T-helper 1 cell treated with Interleukin-12 subunit alpha and Interleukin-12 subunit beta and Interleukin-4 antibody, amounts not matched to agents 30 μg/mL and 1 μg/mL, for 36 hours (primary cell): ENCODE measurements at regions not wholly inside any gene's neighbourhood (a gene's known extent, or its start where the extent isn't known, plus 50 kb on each side); places are given as distances from the start of the nearest gene placed in this dataset.
"Not testable (repeated sequence)": the region's sequence is repeated elsewhere in the genome, so short reads cannot be mapped to it uniquely, and the experiment has no call there.

Experiments
- H3K27ac Mint-ChIP-seq: one replicate; pipeline ENCODE4 v1.8.0; 2021; ENCODE audit warnings: mild to moderate bottlenecking, mixed read lengths
- H3K27me3 Mint-ChIP-seq: one replicate; pipeline ENCODE4 v1.8.0; 2021; ENCODE audit warnings: low read depth, mixed read lengths
- H3K36me3 Mint-ChIP-seq: one replicate; pipeline ENCODE4 v1.8.0; 2021; ENCODE audit warnings: low read depth, mixed read lengths
- H3K4me1 Mint-ChIP-seq: one replicate; pipeline ENCODE4 v1.8.0; 2021; ENCODE audit warnings: low read depth, mixed read lengths
- H3K4me3 Mint-ChIP-seq: one replicate; pipeline ENCODE4 v1.8.0; 2021; ENCODE audit warnings: mild to moderate bottlenecking, moderate library complexity, mixed read lengths
- H3K9me3 Mint-ChIP-seq: one replicate; pipeline ENCODE4 v1.8.0; 2021; ENCODE audit warnings: mixed read lengths

GRCh38 chr9:3659647-3660046 is 133.8 kb upstream of the RFX3 start:
- Mint-ChIP-seq H3K9me3 (no peaks in the 10 kb centered on the region), H3K4me1 (no peaks in the 10 kb centered on the region), H3K27ac (no peak overlapping the region), H3K36me3 (no peaks in the 10 kb centered on the region), H3K4me3 (no peak overlapping the region), H3K27me3 (peaks cover 5% of the 10 kb centered on the region)

DNA sequence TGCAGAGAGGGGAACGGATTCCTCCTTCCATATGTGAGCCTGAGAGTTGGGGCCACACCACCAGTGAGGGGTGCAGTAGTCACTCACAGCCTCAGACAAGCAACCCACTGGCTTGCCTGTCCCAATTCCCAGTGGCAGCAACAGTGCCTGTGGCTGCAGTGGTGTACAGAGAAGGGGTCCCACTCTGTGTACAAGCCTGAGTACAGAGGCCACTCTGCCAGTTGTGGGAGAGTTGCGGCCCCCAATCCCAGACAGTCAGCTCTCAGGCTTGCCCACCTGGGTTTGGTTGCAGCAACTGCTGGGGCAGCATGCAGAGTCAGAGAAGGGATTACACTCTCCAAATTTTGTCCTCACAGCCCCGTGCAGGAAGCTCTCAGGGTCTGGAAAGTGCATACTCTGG is 133.2 kb upstream of the RFX3 start:
- Mint-ChIP-seq H3K27ac (no peak overlapping the region), H3K9me3 (no peaks in the 10 kb centered on the region), H3K27me3 (peaks cover 5% of the 10 kb centered on the region), H3K36me3 (no peaks in the 10 kb centered on the region), H3K4me1 (no peaks in the 10 kb centered on the region), H3K4me3 (no peak overlapping the region)

GRCh38 chr9:3656224-3656623 is 130.4 kb upstream of the RFX3 start:
- no peak overlapping the region for H3K27ac Mint-ChIP-seq
- H3K4me3 Mint-ChIP-seq, result no peak overlapping the region
- H3K9me3 Mint-ChIP-seq, result no peaks in the 10 kb centered on the region
- no peaks in the 10 kb centered on the region for H3K36me3 Mint-ChIP-seq
- H3K4me1 Mint-ChIP-seq, result no peaks in the 10 kb centered on the region
- peaks cover 5% of the 10 kb centered on the region for H3K27me3 Mint-ChIP-seq

DNA sequence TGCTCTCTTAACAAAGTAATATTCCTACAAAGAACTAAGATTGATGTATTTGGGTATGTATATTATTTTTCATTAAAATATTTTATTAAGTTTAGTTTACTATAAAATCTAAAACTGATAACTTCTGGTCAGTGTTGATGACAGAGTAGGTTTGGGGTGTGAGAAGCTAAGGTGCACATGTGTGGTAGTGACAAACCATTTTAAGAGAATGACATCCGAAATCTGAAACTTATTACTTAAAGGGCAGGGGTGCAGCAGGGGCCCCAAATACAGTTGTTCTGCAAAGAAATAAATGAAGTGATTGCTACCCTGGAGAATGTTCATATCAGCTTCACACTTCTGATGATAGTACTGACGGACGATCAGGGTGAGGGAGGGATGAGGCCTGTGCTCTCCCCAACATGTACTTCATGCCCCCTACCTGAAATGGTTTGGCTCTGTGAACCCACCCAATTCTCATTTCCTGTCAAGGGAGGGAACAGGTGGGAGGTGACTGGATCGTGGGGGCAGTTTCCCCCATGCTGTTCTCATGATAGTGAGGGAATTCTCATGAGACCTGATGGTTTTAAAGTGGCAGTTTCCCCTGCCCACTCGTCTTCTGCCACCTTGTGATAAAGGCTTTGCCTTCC is 125.3 kb upstream of the RFX3 start:
- no peaks in the 10 kb centered on the region for H3K9me3 Mint-ChIP-seq
- H3K27me3 Mint-ChIP-seq, result peaks cover 5% of the 10 kb centered on the region
- no peak overlapping the region for H3K27ac Mint-ChIP-seq
- H3K4me1 Mint-ChIP-seq, result peaks cover 3% of the 10 kb centered on the region
- H3K4me3 Mint-ChIP-seq, result no peak overlapping the region
- H3K36me3 Mint-ChIP-seq, result no peaks in the 10 kb centered on the region

DNA sequence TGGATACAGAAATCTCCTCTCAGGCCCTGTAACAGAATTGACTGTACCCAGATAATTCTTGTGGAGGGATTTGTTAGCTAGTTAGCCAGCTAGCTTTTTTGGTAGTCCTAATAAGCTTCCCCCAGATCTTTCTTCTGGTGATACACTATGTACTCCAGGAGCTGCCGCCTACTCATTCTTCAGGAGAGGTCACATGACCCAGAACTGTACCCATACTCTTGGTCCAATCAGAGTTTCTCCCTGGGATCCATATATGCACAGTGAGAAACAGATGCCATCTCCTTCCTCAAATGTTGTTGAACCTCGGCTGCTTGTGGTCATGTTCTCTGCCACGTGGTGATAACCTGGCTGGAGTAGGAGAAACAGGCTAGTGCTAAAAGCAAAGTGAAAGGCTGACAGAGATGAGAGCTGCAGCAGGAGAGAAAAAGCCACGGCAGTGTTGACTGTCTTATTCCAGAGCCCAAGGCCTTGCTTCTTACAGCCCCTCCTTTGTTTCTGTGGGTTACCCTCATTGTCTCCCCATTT is 123.0 kb upstream of the RFX3 start:
- Mint-ChIP-seq H3K9me3 (no peaks in the 10 kb centered on the region), H3K27me3 (no peaks in the 10 kb centered on the region), H3K27ac (no peak overlapping the region), H3K36me3 (no peaks in the 10 kb centered on the region), H3K4me1 (peaks cover 3% of the 10 kb centered on the region), H3K4me3 (no peak overlapping the region)

DNA sequence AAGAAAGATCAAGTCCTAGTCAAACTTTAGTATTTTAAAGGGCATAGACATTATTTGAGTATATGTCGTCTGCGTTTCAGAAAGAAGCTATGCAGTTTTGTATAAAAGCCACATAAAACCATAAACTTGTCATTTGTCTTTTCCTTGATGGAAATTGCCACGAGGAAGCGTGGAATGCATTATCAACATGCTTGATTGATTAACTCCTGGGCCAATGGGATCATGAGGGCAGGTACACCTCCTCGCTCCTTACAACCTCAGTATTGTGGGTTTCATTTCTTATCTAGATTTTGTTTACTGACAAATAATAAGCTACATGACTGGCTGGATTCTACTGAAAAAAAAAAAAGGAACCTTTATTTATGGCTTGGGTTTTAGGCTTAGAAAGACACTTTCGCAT is 122.5 kb upstream of the RFX3 start:
- no peaks in the 10 kb centered on the region for H3K36me3 Mint-ChIP-seq
- H3K9me3 Mint-ChIP-seq, result no peaks in the 10 kb centered on the region
- no peak overlapping the region for H3K4me3 Mint-ChIP-seq
- no peaks in the 10 kb centered on the region for H3K27me3 Mint-ChIP-seq
- H3K4me1 Mint-ChIP-seq, result peaks cover 3% of the 10 kb centered on the region
- no peak overlapping the region for H3K27ac Mint-ChIP-seq

DNA sequence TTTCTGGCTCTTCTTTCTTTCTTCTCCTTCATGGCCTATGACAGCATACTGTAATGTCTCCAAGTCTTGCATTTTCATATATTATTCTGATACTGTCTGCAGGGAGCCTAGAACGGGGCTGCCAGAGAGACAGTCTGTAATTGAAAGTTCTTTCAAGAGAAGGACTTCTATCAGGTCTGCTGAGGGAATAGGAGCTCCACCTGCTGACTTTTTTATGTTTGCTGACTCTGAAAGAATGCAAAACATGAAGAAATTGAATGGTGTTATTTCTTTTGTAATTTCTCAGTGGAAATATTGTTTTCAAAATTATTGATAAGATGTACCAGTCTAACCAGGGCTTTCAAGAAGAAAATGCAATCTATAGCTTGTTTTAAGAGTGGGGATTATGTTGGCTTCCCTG is 121.9 kb upstream of the RFX3 start:
- Mint-ChIP-seq H3K4me1 (peaks cover 3% of the 10 kb centered on the region), H3K9me3 (no peaks in the 10 kb centered on the region), H3K4me3 (no peak overlapping the region), H3K36me3 (no peaks in the 10 kb centered on the region), H3K27ac (no peak overlapping the region), H3K27me3 (no peaks in the 10 kb centered on the region)

DNA sequence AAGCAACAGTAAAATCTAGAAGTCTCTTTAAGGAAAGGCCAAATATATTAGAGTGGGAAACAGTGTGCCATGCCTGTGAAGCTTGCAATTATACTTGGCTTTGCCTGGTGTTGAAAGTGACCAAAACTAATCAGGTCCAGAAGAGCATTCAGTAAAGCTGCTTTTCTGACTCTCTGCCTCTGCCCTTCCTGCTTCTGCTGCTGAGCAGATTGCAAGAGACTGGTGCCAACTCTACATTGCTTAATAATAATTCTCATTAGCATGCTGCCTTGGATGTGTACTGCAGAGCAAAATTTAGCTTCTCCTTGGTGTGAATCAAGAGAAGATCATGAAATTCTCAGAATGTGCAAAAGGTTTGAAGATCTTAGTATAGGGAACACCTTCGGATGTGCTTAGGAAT is 120.4 kb upstream of the RFX3 start:
- H3K4me3 Mint-ChIP-seq, result no peak overlapping the region
- no peaks in the 10 kb centered on the region for H3K27me3 Mint-ChIP-seq
- no peaks in the 10 kb centered on the region for H3K9me3 Mint-ChIP-seq
- H3K4me1 Mint-ChIP-seq, result peaks cover 3% of the 10 kb centered on the region
- no peak overlapping the region for H3K27ac Mint-ChIP-seq
- H3K36me3 Mint-ChIP-seq, result no peaks in the 10 kb centered on the region

DNA sequence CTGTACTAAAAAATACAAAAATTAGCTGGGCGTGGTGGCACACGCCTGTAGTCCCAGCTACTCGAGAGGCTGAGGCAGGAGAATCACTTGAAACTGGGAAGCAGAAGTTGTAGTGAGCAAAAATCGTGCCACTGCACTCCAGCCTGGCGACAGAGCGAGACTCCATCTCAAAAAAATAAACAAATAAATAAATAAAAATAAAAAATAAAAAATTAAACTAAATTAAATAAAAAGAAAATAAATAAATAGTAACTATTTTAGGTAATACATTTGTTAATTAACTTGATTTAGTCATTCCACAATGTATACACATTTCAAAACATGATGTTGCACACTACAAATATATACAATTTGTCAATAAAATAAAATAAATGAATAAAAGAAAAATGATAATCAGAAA is 116.3 kb upstream of the RFX3 start:
- not testable (repeated sequence) for H3K9me3 Mint-ChIP-seq, H3K36me3 Mint-ChIP-seq, H3K4me1 Mint-ChIP-seq, H3K27ac Mint-ChIP-seq, H3K27me3 Mint-ChIP-seq, H3K4me3 Mint-ChIP-seq

GRCh38 chr9:3629495-3629894 is 103.7 kb upstream of the RFX3 start:
- H3K27me3 Mint-ChIP-seq, result no peaks in the 10 kb centered on the region
- H3K4me1 Mint-ChIP-seq, result no peaks in the 10 kb centered on the region
- H3K9me3 Mint-ChIP-seq, result no peaks in the 10 kb centered on the region
- no peaks in the 10 kb centered on the region for H3K36me3 Mint-ChIP-seq
- no peak overlapping the region for H3K4me3 Mint-ChIP-seq
- H3K27ac Mint-ChIP-seq, result no peak overlapping the region

DNA sequence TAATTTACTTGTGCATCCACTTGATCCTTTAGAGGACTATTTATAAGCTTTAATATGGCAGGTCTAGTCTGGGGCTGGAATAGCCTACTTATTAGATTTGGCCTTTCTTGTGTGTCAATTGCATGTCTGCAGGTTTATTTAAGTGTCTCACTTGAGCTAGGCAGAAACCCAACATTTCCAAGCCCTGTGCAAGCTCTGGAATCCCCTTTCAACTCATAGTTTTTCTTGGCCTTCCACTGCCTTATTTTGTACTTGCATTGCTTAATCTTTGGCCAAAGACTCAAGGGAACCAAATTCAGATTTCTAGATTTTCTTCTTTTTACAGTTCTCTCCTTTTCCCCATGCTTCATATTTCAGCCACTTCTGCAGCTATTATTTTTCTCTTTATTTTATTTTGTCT is 102.4 kb upstream of the RFX3 start:
- H3K27ac Mint-ChIP-seq, result no peak overlapping the region
- H3K27me3 Mint-ChIP-seq, result no peaks in the 10 kb centered on the region
- H3K36me3 Mint-ChIP-seq, result no peaks in the 10 kb centered on the region
- no peaks in the 10 kb centered on the region for H3K4me1 Mint-ChIP-seq
- no peaks in the 10 kb centered on the region for H3K9me3 Mint-ChIP-seq
- H3K4me3 Mint-ChIP-seq, result no peak overlapping the region

DNA sequence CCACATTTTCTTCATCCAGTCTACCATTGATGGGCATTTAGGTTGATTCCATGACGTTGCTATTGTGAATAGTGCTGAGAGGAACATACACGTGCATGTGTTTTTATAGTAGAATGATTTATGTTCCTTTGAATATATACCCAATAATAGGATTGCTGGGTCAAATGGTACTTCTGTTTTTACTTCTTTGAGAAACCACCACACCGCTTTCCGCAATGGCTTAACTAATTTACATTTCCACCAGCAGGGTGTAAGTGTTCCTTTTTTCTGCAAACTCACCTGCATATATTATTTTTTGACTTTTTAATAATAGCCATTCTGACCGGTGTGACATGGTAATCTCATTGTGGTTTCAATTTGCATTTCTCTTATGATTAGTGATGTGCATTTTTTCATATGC is 82.2 kb upstream of the RFX3 start:
- no peak overlapping the region for H3K4me3 Mint-ChIP-seq
- no peaks in the 10 kb centered on the region for H3K4me1 Mint-ChIP-seq
- H3K9me3 Mint-ChIP-seq, result no peaks in the 10 kb centered on the region
- H3K36me3 Mint-ChIP-seq, result no peaks in the 10 kb centered on the region
- peaks cover 4% of the 10 kb centered on the region for H3K27me3 Mint-ChIP-seq
- H3K27ac Mint-ChIP-seq, result no peak overlapping the region

GRCh38 chr9:3600672-3601071 is 74.9 kb upstream of the RFX3 start:
- H3K4me3 Mint-ChIP-seq, result no peak overlapping the region
- no peaks in the 10 kb centered on the region for H3K27me3 Mint-ChIP-seq
- H3K9me3 Mint-ChIP-seq, result no peaks in the 10 kb centered on the region
- no peaks in the 10 kb centered on the region for H3K4me1 Mint-ChIP-seq
- no peak overlapping the region for H3K27ac Mint-ChIP-seq
- H3K36me3 Mint-ChIP-seq, result no peaks in the 10 kb centered on the region

DNA sequence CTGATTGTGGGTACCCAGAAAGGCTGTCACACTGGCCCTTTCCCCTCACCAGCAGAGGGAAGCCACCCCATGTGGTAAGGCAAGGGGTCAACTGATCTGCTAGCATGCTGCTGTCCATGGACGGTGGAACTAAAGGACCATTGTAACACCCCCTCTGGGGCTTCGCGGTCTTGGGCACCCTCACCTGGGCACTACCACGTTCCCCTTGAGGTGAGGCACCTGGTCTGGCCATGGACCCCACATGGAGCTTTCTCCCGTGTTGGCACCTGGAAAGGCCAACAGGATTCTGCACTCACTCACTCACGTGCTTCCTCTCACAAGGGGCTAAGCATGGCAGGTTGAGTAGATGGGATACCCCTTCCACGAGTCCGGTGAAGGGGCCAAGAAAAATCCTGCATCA is 72.0 kb upstream of the RFX3 start:
- H3K36me3 Mint-ChIP-seq, result no peaks in the 10 kb centered on the region
- H3K27ac Mint-ChIP-seq, result no peak overlapping the region
- H3K27me3 Mint-ChIP-seq, result no peaks in the 10 kb centered on the region
- no peaks in the 10 kb centered on the region for H3K4me1 Mint-ChIP-seq
- H3K4me3 Mint-ChIP-seq, result no peak overlapping the region
- H3K9me3 Mint-ChIP-seq, result peaks cover 7% of the 10 kb centered on the region

- no peak overlapping the region for H3K4me3 Mint-ChIP-seq
- H3K27me3 Mint-ChIP-seq, result no peaks in the 10 kb centered on the region
- H3K4me1 Mint-ChIP-seq, result no peaks in the 10 kb centered on the region
- H3K36me3 Mint-ChIP-seq, result peaks cover 14% of the 10 kb centered on the region
- H3K27ac Mint-ChIP-seq, result no peak overlapping the region
- peaks cover 55% of the 10 kb centered on the region for H3K9me3 Mint-ChIP-seq
These were observed 60.3 kb upstream of the RFX3 start for GRCh38 chr9:3586066-3586465.

DNA sequence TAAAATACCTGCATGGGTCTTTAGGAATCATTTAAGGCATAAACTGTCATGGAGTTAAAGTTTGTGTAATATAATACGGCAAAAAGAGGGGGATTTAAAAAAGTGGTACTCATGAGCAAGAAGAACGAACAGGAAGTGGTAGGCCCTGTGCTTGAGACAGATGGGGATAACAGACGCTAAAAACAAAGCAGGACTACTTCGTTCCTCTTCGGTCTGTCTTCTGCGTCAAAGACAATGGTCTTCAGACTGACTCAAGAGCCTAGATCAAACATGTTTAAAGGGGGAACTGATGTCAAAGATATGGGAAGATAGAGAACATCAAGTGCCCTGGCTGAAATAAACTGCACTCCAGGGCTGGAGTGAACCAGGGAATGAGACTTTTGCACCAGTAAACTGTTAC is 59.8 kb upstream of the RFX3 start:
- peaks cover 57% of the 10 kb centered on the region for H3K9me3 Mint-ChIP-seq
- peaks cover 14% of the 10 kb centered on the region for H3K36me3 Mint-ChIP-seq
- no peak overlapping the region for H3K27ac Mint-ChIP-seq
- no peaks in the 10 kb centered on the region for H3K4me1 Mint-ChIP-seq
- no peaks in the 10 kb centered on the region for H3K27me3 Mint-ChIP-seq
- no peak overlapping the region for H3K4me3 Mint-ChIP-seq
